ENCODE measurements at regions not wholly inside any gene's neighbourhood (a gene's known extent, or its start where the extent isn't known, plus 50 kb on each side); places are given as distances from the start of the nearest gene placed in this dataset.

GRCh38 chr3:31254483-31254882 is 278.2 kb upstream of the STT3B start:
- DNase-seq: no peak

- no peak for DNase-seq
Measured at GRCh38 chr3:31255007-31255581, 277.6 kb upstream of the STT3B start.

GRCh38 chr3:31262201-31262600 is 270.5 kb upstream of the STT3B start:
- DNase-seq: no peak

- no peak for DNase-seq
Measured at GRCh38 chr3:31263897-31264296, 268.8 kb upstream of the STT3B start.

GRCh38 chr3:31265646-31266428 is 266.9 kb upstream of the STT3B start:
- no peak for DNase-seq

GRCh38 chr3:31268868-31269267 is 263.9 kb upstream of the STT3B start:
- no peak for DNase-seq

GRCh38 chr3:31270010-31270409 is 262.7 kb upstream of the STT3B start:
- no peak for DNase-seq

GRCh38 chr3:31274326-31275024 is 258.2 kb upstream of the STT3B start:
- no peak for DNase-seq

GRCh38 chr3:31275038-31275572 is 257.6 kb upstream of the STT3B start:
- DNase-seq: no peak

- no peak for DNase-seq
Measured at GRCh38 chr3:31275583-31275982, 257.1 kb upstream of the STT3B start.

GRCh38 chr3:31277582-31277981 is 255.1 kb upstream of the STT3B start:
- no peak for DNase-seq

GRCh38 chr3:31278532-31278931 is 254.2 kb upstream of the STT3B start:
- DNase-seq: no peak

GRCh38 chr3:31284776-31285175 is 247.9 kb upstream of the STT3B start:
- no peak for DNase-seq

- no peak for DNase-seq
Measured at GRCh38 chr3:31285833-31286486, 246.8 kb upstream of the STT3B start.

- DNase-seq: no peak
Measured at GRCh38 chr3:31288224-31288623, 244.5 kb upstream of the STT3B start.

GRCh38 chr3:31288641-31289100 is 244.1 kb upstream of the STT3B start:
- no peak for DNase-seq

GRCh38 chr3:31289584-31289983 is 243.1 kb upstream of the STT3B start:
- no peak for DNase-seq

- no peak for DNase-seq
Measured at GRCh38 chr3:31290046-31290445, 242.7 kb upstream of the STT3B start.

GRCh38 chr3:31291818-31292217 is 240.9 kb upstream of the STT3B start:
- DNase-seq: no peak

GRCh38 chr3:31294430-31295149 is 238.1 kb upstream of the STT3B start:
- no peak for DNase-seq

GRCh38 chr3:31295150-31295765 is 237.5 kb upstream of the STT3B start:
- no peak for DNase-seq

GRCh38 chr3:31297726-31298298 is 234.9 kb upstream of the STT3B start:
- no peak for DNase-seq

All from activated CD8-positive, alpha-beta memory T cell treated with anti-CD3 and anti-CD28 coated beads for 24 hours (primary cell).